Retina (tissue), 1 donor: ENCODE measurements at regions not wholly inside any gene's neighbourhood (a gene's known extent, or its start where the extent isn't known, plus 50 kb on each side); places are given as distances from the start of the nearest gene placed in this dataset.
"Not testable (repeated sequence)": the region's sequence is repeated elsewhere in the genome, so short reads cannot be mapped to it uniquely, and the experiment has no call there.

Source experiments
- DNase-seq: peaks from one replicate; pipeline ENCODE4 v3.0.0-alpha.2; 2016

GRCh38 chr16:5790512-5790911 is 692.9 kb upstream of the EEF2KMT start:
- DNase-seq, result no peak

GRCh38 chr16:5789033-5789432 is 691.4 kb upstream of the EEF2KMT start:
- DNase-seq, result no peak

- DNase-seq, result no peak
These were observed 683.8 kb upstream of the EEF2KMT start for GRCh38 chr16:5781436-5781835.

- DNase-seq, result no peak
These were observed 679.3 kb upstream of the EEF2KMT start for GRCh38 chr16:5776876-5777275.

- no peak for DNase-seq
These were observed 678.3 kb upstream of the EEF2KMT start for GRCh38 chr16:5775916-5776315.

GRCh38 chr16:5770118-5770517 is 672.5 kb upstream of the EEF2KMT start:
- DNase-seq, result no peak

- DNase-seq, result no peak
These were observed 671.9 kb upstream of the EEF2KMT start for GRCh38 chr16:5769513-5769912.

GRCh38 chr16:5768445-5768844 is 670.9 kb upstream of the EEF2KMT start:
- DNase-seq, result no peak

GRCh38 chr16:5763176-5763575 is 665.6 kb upstream of the EEF2KMT start:
- no peak for DNase-seq

- no peak for DNase-seq
These were observed 664.8 kb upstream of the EEF2KMT start for GRCh38 chr16:5762362-5762761.

GRCh38 chr16:5761592-5761991 is 664.0 kb upstream of the EEF2KMT start:
- DNase-seq, result no peak

GRCh38 chr16:5758281-5758680 is 660.7 kb upstream of the EEF2KMT start:
- DNase-seq, result no peak

GRCh38 chr16:5756969-5757368 is 659.4 kb upstream of the EEF2KMT start:
- no peak for DNase-seq

GRCh38 chr16:5753381-5753780 is 655.8 kb upstream of the EEF2KMT start:
- no peak for DNase-seq

GRCh38 chr16:5751216-5751615 is 653.6 kb upstream of the EEF2KMT start:
- no peak for DNase-seq

GRCh38 chr16:5750439-5750838 is 652.8 kb upstream of the EEF2KMT start:
- DNase-seq, result not testable (repeated sequence)

- no peak for DNase-seq
These were observed 641.0 kb upstream of the EEF2KMT start for GRCh38 chr16:5738586-5738985.

GRCh38 chr16:5736209-5736930 is 638.8 kb upstream of the EEF2KMT start:
- DNase-seq, result no peak

GRCh38 chr16:5735444-5735843 is 637.8 kb upstream of the EEF2KMT start:
- no peak for DNase-seq

GRCh38 chr16:5730783-5731182 is 633.2 kb upstream of the EEF2KMT start:
- DNase-seq, result no peak

GRCh38 chr16:5722116-5722619 is 624.6 kb upstream of the EEF2KMT start:
- DNase-seq, result no peak

GRCh38 chr16:5715155-5715554 is 617.6 kb upstream of the EEF2KMT start:
- no peak for DNase-seq

- no peak for DNase-seq
These were observed 612.3 kb upstream of the EEF2KMT start for GRCh38 chr16:5709889-5710288.

GRCh38 chr16:5706211-5706610 is 608.6 kb upstream of the EEF2KMT start:
- DNase-seq, result no peak

- DNase-seq, result no peak
These were observed 606.7 kb upstream of the EEF2KMT start for GRCh38 chr16:5704271-5704670.
